ENCODE measurements at regions not wholly inside any gene's neighbourhood (a gene's known extent, or its start where the extent isn't known, plus 50 kb on each side); places are given as distances from the start of the nearest gene placed in this dataset.

- no peaks in the 10 kb centered on the region for H3K9me3 Mint-ChIP-seq
- peaks cover 0 to 1% of the 10 kb centered on the region in 2 donors for H3K4me1 Mint-ChIP-seq (ENCODE audit: low read depth in 2 of 2)
- peaks cover 9 to 26% of the 10 kb centered on the region in 2 donors for H3K27me3 Mint-ChIP-seq
- no peak overlapping the region for H3K4me3 Mint-ChIP-seq
- DNase-seq (ENCODE audit: low spot score) (no peak), ATAC-seq (no peak)
- H3K27ac Mint-ChIP-seq: no peak overlapping the region
- no peaks in the 10 kb centered on the region for H3K36me3 Mint-ChIP-seq
These were observed 321.6 kb downstream of the BCL11B start for GRCh38 chr14:98950353-98950895.

- no peak overlapping the region for H3K27ac Mint-ChIP-seq
- no peaks in the 10 kb centered on the region for H3K9me3 Mint-ChIP-seq
- no peak overlapping the region for H3K4me3 Mint-ChIP-seq
- H3K27me3 Mint-ChIP-seq: peaks cover 3 to 23% of the 10 kb centered on the region in 2 donors
- no peak for DNase-seq (ENCODE audit: low spot score)
- H3K36me3 Mint-ChIP-seq: no peaks in the 10 kb centered on the region
- H3K4me1 Mint-ChIP-seq (ENCODE audit: low read depth in 2 of 2): no peaks in the 10 kb centered on the region
- no peak for ATAC-seq
These were observed 321.0 kb downstream of the BCL11B start for GRCh38 chr14:98951031-98951430.

GRCh38 chr14:98951521-98952152 lies 320.4 kb downstream of the BCL11B start:
- Mint-ChIP-seq H3K27me3 (peaks cover 0 to 20% of the 10 kb centered on the region in 2 donors), H3K4me1 (ENCODE audit: low read depth in 2 of 2) (no peaks in the 10 kb centered on the region), H3K27ac (no peak overlapping the region), H3K9me3 (no peaks in the 10 kb centered on the region), H3K36me3 (no peaks in the 10 kb centered on the region), H3K4me3 (no peak overlapping the region)
- ATAC-seq: no peak
- no peak for DNase-seq (ENCODE audit: low spot score)

GRCh38 chr14:98952593-98953350 lies 319.2 kb downstream of the BCL11B start:
- H3K36me3 Mint-ChIP-seq: no peaks in the 10 kb centered on the region
- no peak for DNase-seq (ENCODE audit: low spot score)
- H3K27me3 Mint-ChIP-seq: peaks cover 0 to 10% of the 10 kb centered on the region in 2 donors
- H3K4me3 Mint-ChIP-seq: no peak overlapping the region
- no peaks in the 10 kb centered on the region for H3K9me3 Mint-ChIP-seq
- H3K4me1 Mint-ChIP-seq (ENCODE audit: low read depth in 2 of 2): no peaks in the 10 kb centered on the region
- H3K27ac Mint-ChIP-seq: no peak overlapping the region
- ATAC-seq: no peak

GRCh38 chr14:98953551-98954348 lies 318.2 kb downstream of the BCL11B start:
- no peaks in the 10 kb centered on the region for H3K4me1 Mint-ChIP-seq (ENCODE audit: low read depth in 2 of 2)

GRCh38 chr14:98954349-98955000 lies 317.5 kb downstream of the BCL11B start:
- Mint-ChIP-seq H3K9me3 (no peaks in the 10 kb centered on the region), H3K27me3 (peaks cover 0 to 6% of the 10 kb centered on the region in 2 donors), H3K36me3 (no peaks in the 10 kb centered on the region), H3K4me1 (ENCODE audit: low read depth in 2 of 2) (no peaks in the 10 kb centered on the region), H3K4me3 (no peak overlapping the region), H3K27ac (no peak overlapping the region)
- DNase-seq (ENCODE audit: low spot score) (no peak), ATAC-seq (no peak)

More at GRCh38 chr14:98953551-98954348, 318.2 kb downstream of the BCL11B start:
- no peaks in the 10 kb centered on the region for H3K36me3 Mint-ChIP-seq
- H3K27me3 Mint-ChIP-seq: peaks cover 0 to 9% of the 10 kb centered on the region in 2 donors
- H3K4me3 Mint-ChIP-seq: no peak overlapping the region
- no peak overlapping the region for H3K27ac Mint-ChIP-seq
- ATAC-seq (no peak), DNase-seq (ENCODE audit: low spot score) (no peak)
- no peaks in the 10 kb centered on the region for H3K9me3 Mint-ChIP-seq

- no peak overlapping the region for H3K27ac Mint-ChIP-seq
- ATAC-seq: no peak
- no peaks in the 10 kb centered on the region for H3K36me3 Mint-ChIP-seq
- peaks cover 0 to 8% of the 10 kb centered on the region in 2 donors for H3K27me3 Mint-ChIP-seq
- DNase-seq (ENCODE audit: low spot score): no peak
- no peak overlapping the region for H3K4me3 Mint-ChIP-seq
- H3K4me1 Mint-ChIP-seq (ENCODE audit: low read depth in 2 of 2): no peaks in the 10 kb centered on the region
- H3K9me3 Mint-ChIP-seq: no peaks in the 10 kb centered on the region
These were observed 316.8 kb downstream of the BCL11B start for GRCh38 chr14:98955036-98955740.

GRCh38 chr14:98955741-98956070 lies 316.3 kb downstream of the BCL11B start:
- DNase-seq (ENCODE audit: low spot score): no peak
- H3K27me3 Mint-ChIP-seq: peaks cover 0 to 11% of the 10 kb centered on the region in 2 donors
- ATAC-seq: no peak
- H3K36me3 Mint-ChIP-seq: no peaks in the 10 kb centered on the region
- H3K4me3 Mint-ChIP-seq: no peak overlapping the region
- H3K4me1 Mint-ChIP-seq (ENCODE audit: low read depth in 2 of 2): no peaks in the 10 kb centered on the region
- no peak overlapping the region for H3K27ac Mint-ChIP-seq
- H3K9me3 Mint-ChIP-seq: no peaks in the 10 kb centered on the region

GRCh38 chr14:98956181-98956580 lies 315.8 kb downstream of the BCL11B start:
- Mint-ChIP-seq H3K4me1 (ENCODE audit: low read depth in 2 of 2) (no peaks in the 10 kb centered on the region), H3K4me3 (no peak overlapping the region), H3K27ac (no peak overlapping the region), H3K9me3 (no peaks in the 10 kb centered on the region), H3K27me3 (peaks cover 0 to 11% of the 10 kb centered on the region in 2 donors), H3K36me3 (no peaks in the 10 kb centered on the region)
- ATAC-seq (no peak), DNase-seq (ENCODE audit: low spot score) (no peak)

- H3K27ac Mint-ChIP-seq: no peak overlapping the region
- H3K36me3 Mint-ChIP-seq: no peaks in the 10 kb centered on the region
- H3K4me1 Mint-ChIP-seq (ENCODE audit: low read depth in 2 of 2): no peaks in the 10 kb centered on the region
- H3K9me3 Mint-ChIP-seq: no peaks in the 10 kb centered on the region
- no peak for DNase-seq (ENCODE audit: low spot score)
- ATAC-seq: no peak
- peaks cover 0 to 14% of the 10 kb centered on the region in 2 donors for H3K27me3 Mint-ChIP-seq
- no peak overlapping the region for H3K4me3 Mint-ChIP-seq
These were observed 315.3 kb downstream of the BCL11B start for GRCh38 chr14:98956661-98957060.

- no peak for ATAC-seq
- DNase-seq (ENCODE audit: low spot score): no peak
- no peak overlapping the region for H3K4me3 Mint-ChIP-seq
- H3K27ac Mint-ChIP-seq: no peak overlapping the region
- H3K27me3 Mint-ChIP-seq: peaks cover 0 to 14% of the 10 kb centered on the region in 2 donors
- H3K4me1 Mint-ChIP-seq (ENCODE audit: low read depth in 2 of 2): no peaks in the 10 kb centered on the region
- H3K36me3 Mint-ChIP-seq: no peaks in the 10 kb centered on the region
- H3K9me3 Mint-ChIP-seq: no peaks in the 10 kb centered on the region
These were observed 314.6 kb downstream of the BCL11B start for GRCh38 chr14:98957211-98958047.

GRCh38 chr14:98958048-98958631 lies 313.9 kb downstream of the BCL11B start:
- ATAC-seq (no peak), DNase-seq (ENCODE audit: low spot score) (no peak)
- Mint-ChIP-seq H3K4me3 (no peak overlapping the region), H3K9me3 (no peaks in the 10 kb centered on the region), H3K36me3 (no peaks in the 10 kb centered on the region), H3K27me3 (peaks cover 0 to 16% of the 10 kb centered on the region in 2 donors), H3K4me1 (ENCODE audit: low read depth in 2 of 2) (no peaks in the 10 kb centered on the region), H3K27ac (no peak overlapping the region)

Measured in natural killer cell treated with Interleukin-12 subunit alpha and Interleukin-12 subunit beta and Interleukin-15 and Interleukin-18, amount 100 ng/mL, for 72 hours (primary cell).